ENCODE measurements at regions not wholly inside any gene's neighbourhood (a gene's known extent, or its start where the extent isn't known, plus 50 kb on each side); places are given as distances from the start of the nearest gene placed in this dataset.
"Not testable (repeated sequence)": the region's sequence is repeated elsewhere in the genome, so short reads cannot be mapped to it uniquely, and the experiment has no call there.

DNA sequence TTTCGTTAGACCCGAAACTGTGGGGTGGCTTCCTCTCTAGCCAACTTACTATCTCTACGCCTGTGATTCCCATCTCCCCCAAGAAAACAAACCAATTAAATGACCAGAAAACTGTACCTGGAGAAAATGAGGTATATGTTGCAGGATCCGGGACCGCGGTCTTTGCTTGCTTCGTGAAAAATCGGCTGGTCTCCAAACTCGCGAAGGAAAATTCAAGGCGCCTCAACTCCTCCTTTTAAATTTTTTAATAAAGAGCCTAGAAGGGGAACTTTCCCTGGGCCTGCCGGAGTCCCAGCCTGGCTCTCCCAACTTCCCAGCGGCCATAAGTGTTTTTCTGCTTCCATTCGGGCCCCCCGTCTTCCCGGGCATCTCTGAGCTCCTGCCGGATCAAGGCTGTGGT is 463.7 kb upstream of the ZNG1F start:
- not testable (repeated sequence) for TF ChIP-seq YY1 (IDR thresholded peaks at IDR 0.05); GABPA (IDR thresholded peaks at IDR 0.05 in 1 of 2, conservative IDR thresholded peaks at IDR 0.05 in 1 of 2); NR2F2 (IDR thresholded peaks at IDR 0.05); REST (IDR thresholded peaks at IDR 0.05); ZBTB33 (IDR thresholded peaks at IDR 0.05); TAF1 (conservative IDR thresholded peaks at IDR 0.05); RAD21 (IDR thresholded peaks at IDR 0.05)
- TF ChIP-seq, protein P1, sequence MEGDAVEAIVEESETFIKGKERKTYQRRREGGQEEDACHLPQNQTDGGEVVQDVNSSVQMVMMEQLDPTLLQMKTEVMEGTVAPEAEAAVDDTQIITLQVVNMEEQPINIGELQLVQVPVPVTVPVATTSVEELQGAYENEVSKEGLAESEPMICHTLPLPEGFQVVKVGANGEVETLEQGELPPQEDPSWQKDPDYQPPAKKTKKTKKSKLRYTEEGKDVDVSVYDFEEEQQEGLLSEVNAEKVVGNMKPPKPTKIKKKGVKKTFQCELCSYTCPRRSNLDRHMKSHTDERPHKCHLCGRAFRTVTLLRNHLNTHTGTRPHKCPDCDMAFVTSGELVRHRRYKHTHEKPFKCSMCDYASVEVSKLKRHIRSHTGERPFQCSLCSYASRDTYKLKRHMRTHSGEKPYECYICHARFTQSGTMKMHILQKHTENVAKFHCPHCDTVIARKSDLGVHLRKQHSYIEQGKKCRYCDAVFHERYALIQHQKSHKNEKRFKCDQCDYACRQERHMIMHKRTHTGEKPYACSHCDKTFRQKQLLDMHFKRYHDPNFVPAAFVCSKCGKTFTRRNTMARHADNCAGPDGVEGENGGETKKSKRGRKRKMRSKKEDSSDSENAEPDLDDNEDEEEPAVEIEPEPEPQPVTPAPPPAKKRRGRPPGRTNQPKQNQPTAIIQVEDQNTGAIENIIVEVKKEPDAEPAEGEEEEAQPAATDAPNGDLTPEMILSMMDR (IDR thresholded peaks at IDR 0.05; ENCODE audit: low read depth, low read length, missing input control): not testable (repeated sequence)
- TF ChIP-seq, protein P2, sequence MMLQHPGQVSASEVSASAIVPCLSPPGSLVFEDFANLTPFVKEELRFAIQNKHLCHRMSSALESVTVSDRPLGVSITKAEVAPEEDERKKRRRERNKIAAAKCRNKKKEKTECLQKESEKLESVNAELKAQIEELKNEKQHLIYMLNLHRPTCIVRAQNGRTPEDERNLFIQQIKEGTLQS (IDR thresholded peaks at IDR 0.05): not testable (repeated sequence)
- TF ChIP-seq, protein P3, sequence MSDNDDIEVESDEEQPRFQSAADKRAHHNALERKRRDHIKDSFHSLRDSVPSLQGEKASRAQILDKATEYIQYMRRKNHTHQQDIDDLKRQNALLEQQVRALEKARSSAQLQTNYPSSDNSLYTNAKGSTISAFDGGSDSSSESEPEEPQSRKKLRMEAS (IDR thresholded peaks at IDR 0.05): not testable (repeated sequence)
